K562 (cell line): ENCODE measurements at regions not wholly inside any gene's neighbourhood (a gene's known extent, or its start where the extent isn't known, plus 50 kb on each side); places are given as distances from the start of the nearest gene placed in this dataset.

Experiments used
- ATAC-seq: fragments of 200-7000 bp; cut with Tn5 transposase; 3 replicates; pipeline ENCODE4 v1.9.1; 2020; ENCODE audit warnings: moderate library complexity
- BruUV-seq: library from RNA; stranded (reverse); fragments of 400-500 nt; replicated peaks from 2 replicates; lab custom pipeline; 2021; lab: Mats Ljungman, UMichigan
- CTCF ChIA-PET: fragments of 300-600 bp; formaldehyde crosslinking; extraction: SDS; loops from one replicate; lab custom pipeline; 2021; ENCODE audit warnings: low intra/inter-chr PET ratio; lab: Yijun Ruan, JAX
- POLR2A ChIA-PET: fragments of 300-600, 350-650 bp; sonication (Branson Sonifier 250); formaldehyde crosslinking; extraction: SDS; loops from one replicate; lab custom pipeline; 2021; ENCODE audit warnings: antibody characterized with exemption, inconsistent platforms; lab: Yijun Ruan, JAX
- DNase-seq, 4 experiments: peaks; one replicate each; pipeline versions ENCODE4 v3.0.0 to v3.0.0-alpha.2; 2011 to 2018; ENCODE audit warnings: low spot score in 3 of 4, mixed read lengths in 3 of 4; ENCODE audit errors: extremely low read depth in 1 of 4
- FAIRE-seq: peaks from 2 replicates; lab custom pipeline; 2011; peaks lifted over from hg19 to GRCh38; lab: Jason Lieb, UNC
- H2AFZ ChIP-seq: 2 replicates; pipeline ENCODE4 v1.6.0; 2011; ENCODE audit warnings: low read depth, low read length, control low read depth, inconsistent platforms
- H3K27ac ChIP-seq: fragments of 200-600 bp; 3 replicates; pipeline ENCODE4 v1.8.0; 2011; ENCODE audit warnings: low read depth, mild to moderate bottlenecking, control low read depth, inconsistent platforms, low read length, moderate library complexity, mixed read lengths; ENCODE audit errors: extremely low read depth
- H3K27me3 ChIP-seq, 2 experiments: fragments of 300-600 bp in 1 of 2; 2 replicates in 1 of 2; 3 replicates in 1 of 2; pipeline versions ENCODE4 v1.6.0 to v1.8.0; 2011; ENCODE audit warnings: inconsistent platforms in 2 of 2, low read length in 2 of 2, mild to moderate bottlenecking in 1 of 2, mixed read lengths in 1 of 2, moderate library complexity in 1 of 2; ENCODE audit not compliant: control insufficient read depth in 2 of 2, insufficient read depth in 2 of 2
- H3K36me3 ChIP-seq: fragments of 300-600 bp; 3 replicates; pipeline ENCODE4 v1.8.0; 2011; ENCODE audit warnings: mild to moderate bottlenecking, low read length, inconsistent platforms; ENCODE audit not compliant: control insufficient read depth, insufficient read depth
- H3K4me1 ChIP-seq, 2 experiments: fragments of 200-600 bp in 1 of 2; replicated peaks in 1 of 2; 2 replicates in 1 of 2; 3 replicates in 1 of 2; pipeline versions ENCODE4 v1.5.1 to v1.8.0; 2011; ENCODE audit warnings: inconsistent platforms in 2 of 2, low read length in 2 of 2, mild to moderate bottlenecking in 1 of 2, mixed read lengths in 1 of 2, moderate library complexity in 1 of 2; ENCODE audit not compliant: control insufficient read depth in 2 of 2, insufficient read depth in 2 of 2
- H3K4me2 ChIP-seq: 2 replicates; pipeline ENCODE4 v1.6.1; 2011; ENCODE audit warnings: low read length, control low read depth, inconsistent platforms, mixed read lengths; ENCODE audit not compliant: insufficient read depth
- H3K4me3 ChIP-seq: fragments of 200-600 bp; sonication (generic), shearing (Covaris generic); 2 replicates; pipeline ENCODE4 v1.5.1; 2016; ENCODE audit warnings: control low read depth, inconsistent platforms
- H3K79me2 ChIP-seq: fragments of 200-600 bp; 3 replicates; pipeline ENCODE4 v1.8.0; 2011; ENCODE audit warnings: low read length, inconsistent platforms; ENCODE audit not compliant: control insufficient read depth, insufficient read depth
- H3K9ac ChIP-seq, 2 experiments: 2 replicates each; pipeline versions ENCODE4 v1.6.0 to v1.6.1; 2011; ENCODE audit warnings: low read depth in 2 of 2, low read length in 2 of 2, control low read depth in 1 of 2, inconsistent platforms in 1 of 2, mild to moderate bottlenecking in 1 of 2, mixed read lengths in 1 of 2; ENCODE audit not compliant: insufficient read depth in 1 of 2
- H3K9me1 ChIP-seq: one replicate; pipeline ENCODE4 v1.6.0; 2011; ENCODE audit warnings: inconsistent platforms, mild to moderate bottlenecking, low read length, moderate library complexity; ENCODE audit not compliant: control insufficient read depth, insufficient read depth
- H3K9me3 ChIP-seq: replicated peaks from 2 replicates; pipeline ENCODE4 v1.5.1; 2011; ENCODE audit warnings: low read depth, low read length, inconsistent platforms; ENCODE audit not compliant: control insufficient read depth, insufficient read depth
- H4K20me1 ChIP-seq: replicated peaks from 2 replicates; pipeline ENCODE4 v1.6.1; 2011; ENCODE audit warnings: low read length, inconsistent platforms, mixed read lengths; ENCODE audit not compliant: control insufficient read depth, insufficient read depth
- ARID3A ChIP-seq: IDR thresholded peaks from 2 replicates; pipeline ENCODE4 v1.6.1; 2012; ENCODE audit warnings: low read depth, low read length, improper control_type of control experiment, borderline replicate concordance
- CBX1 ChIP-seq: sonication (generic); IDR thresholded peaks from 2 replicates; pipeline ENCODE4 v1.6.1; 2016; ENCODE audit warnings: antibody characterized with exemption, low read depth, mild to moderate bottlenecking
- CSDE1 ChIP-seq, 2 experiments: fragments of 450-650 bp; IDR thresholded peaks; 2 replicates each; pipeline ENCODE4 v1.6.1; 2016; ENCODE audit warnings: mild to moderate bottlenecking in 1 of 2
- DDX20 ChIP-seq: fragments of 450-650 bp; IDR thresholded peaks from 2 replicates; pipeline ENCODE4 v1.6.1; 2016; ENCODE audit warnings: missing genetic modification characterization, low read depth, mild to moderate bottlenecking, missing compliant biosample characterization, moderate library complexity
- DMBX1 ChIP-seq: fragments of 250-450 bp; sonication (Bioruptor Pico); IDR thresholded peaks from 2 replicates; pipeline ENCODE4 v1.8.0; 2022; ENCODE audit warnings: inconsistent platforms, mild to moderate bottlenecking, moderate library complexity, borderline replicate concordance
- FOXJ2 ChIP-seq: fragments of 200-800 bp; sonication (Bioruptor generic); IDR thresholded peaks from 2 replicates; pipeline ENCODE4 v1.6.1; 2016; ENCODE audit warnings: missing genetic modification characterization, missing compliant biosample characterization
- HDGF ChIP-seq: fragments of 450-650 bp; IDR thresholded peaks from 2 replicates; pipeline ENCODE4 v1.6.1; 2016
- MAZ ChIP-seq, 2 experiments: fragments of 450-650 bp in 1 of 2; sonication (generic) in 1 of 2; formaldehyde crosslinking; IDR thresholded peaks in 1 of 2; conservative IDR thresholded peaks in 1 of 2; 2 replicates each; pipeline versions ENCODE4 v1.4.0 to v1.5.0; 2020; ENCODE audit warnings: mild to moderate bottlenecking in 1 of 2, missing genetic modification reagents in 1 of 2
- MCM7 ChIP-seq, 2 experiments: fragments of 450-650 bp; IDR thresholded peaks; 2 replicates each; pipeline ENCODE4 v1.6.1; 2016 to 2018
- NFE2 ChIP-seq: IDR thresholded peaks from 2 replicates; pipeline ENCODE4 v1.6.1; 2014; ENCODE audit warnings: antibody characterized with exemption, low read depth
- TFE3 ChIP-seq: fragments of 450-650 bp; formaldehyde crosslinking; IDR thresholded peaks from 2 replicates; pipeline ENCODE4 v1.4.0; 2020; ENCODE audit warnings: mild to moderate bottlenecking, mixed read lengths
- THRB ChIP-seq: fragments of 450-650 bp; formaldehyde crosslinking; conservative IDR thresholded peaks from 2 replicates; pipeline ENCODE4 v1.4.0; 2022; ENCODE audit warnings: mild to moderate bottlenecking, missing genetic modification characterization
- TRIM28 ChIP-seq: fragments of 450-650 bp; IDR thresholded peaks from 2 replicates; pipeline ENCODE4 v1.6.1; 2017
- YBX1 ChIP-seq: fragments of 450-650 bp; IDR thresholded peaks from 2 replicates; pipeline ENCODE4 v1.7.1; 2016; ENCODE audit warnings: mild to moderate bottlenecking
- ZNF124 ChIP-seq: sonication (generic); formaldehyde crosslinking; IDR thresholded peaks from 2 replicates; pipeline ENCODE4 v1.8.1; 2022; ENCODE audit warnings: missing genetic modification reagents
- ZNF24 ChIP-seq: fragments of 450-650 bp; IDR thresholded peaks from 2 replicates; pipeline ENCODE4 v1.6.1; 2016
- WGBS: fragments of 100-300 bp; shearing (Covaris generic); methylation state at CpG from one replicate; pipeline ENCODE4 v1.1.6; 2016; ENCODE audit warnings: low coverage, mixed read lengths; ENCODE audit not compliant: insufficient coverage; ENCODE audit errors: missing lambda C conversion rate; 5-methylcytosine and 5-hydroxymethylcytosine counted together
- in situ Hi-C: fragments of 300-500 bp; cut with MboI; formaldehyde crosslinking; loops from 4 replicates; pipeline ENCODE4 v1.15.0; 2018; ENCODE audit warnings: inconsistent platforms, mixed read lengths
- intact Hi-C: fragments of 100-400 bp; cut with micrococcal nuclease; formaldehyde crosslinking; loops from 2 replicates; pipeline ENCODE4 v1.14.2; 2022

GRCh38 chr13:85166891-85167290 lies 632.3 kb downstream of the SLITRK6 start:
- FAIRE-seq, result no peak
- ChIA-PET POLR2A (interaction anchor here (0.7 kb wide), 1 partner anchor 10 kb away, joined by 3 read pairs; no protein-coding TSS in a partner anchor), CTCF (no interaction called here)
- H2AFZ ChIP-seq, result no peak overlapping the region
- no peak overlapping the region for H3K27ac ChIP-seq
- H3K9ac ChIP-seq, result no peak overlapping the region
- no peak for ATAC-seq
- H3K27me3 ChIP-seq, result no peaks in the 10 kb centered on the region
- H3K4me2 ChIP-seq, result no peak overlapping the region
- TF ChIP-seq FOXJ2 (tag) (no peak), THRB (CRISPR knock-in tag) (no peak), TFE3 (CRISPR knock-in tag) (no peak), DDX20 (tag) (no peak), DMBX1 (CRISPR knock-in tag) (no peak), CSDE1 (IDR thresholded peaks at IDR 0.05) (no peak), MCM7 (IDR thresholded peaks at IDR 0.05) (no peak), ZNF124 (CRISPR knock-in tag) (no peak), MAZ (CRISPR knock-in tag; conservative IDR thresholded peaks at IDR 0.05 in 1 of 2, IDR thresholded peaks at IDR 0.05 in 1 of 2) (no peak), CBX1 (no peak), ARID3A (no peak), ZNF24 (no peak), HDGF (no peak), YBX1 (no peak), TRIM28 (no peak), NFE2 (no peak)
- H3K79me2 ChIP-seq, result no peaks in the 10 kb centered on the region
- no peaks in the 10 kb centered on the region for H3K9me3 ChIP-seq
- no peaks in the 10 kb centered on the region for H4K20me1 ChIP-seq
- in situ Hi-C loops, result no loop called here
- H3K4me3 ChIP-seq, result no peak overlapping the region
- DNase-seq, result no peak
- 0% methylated on average over 1 of the region's 1 CpG for WGBS
- BruUV-seq, result no TSS peak
- no peaks in the 10 kb centered on the region for H3K9me1 ChIP-seq
- H3K36me3 ChIP-seq, result no peaks in the 10 kb centered on the region
- intact Hi-C loops, result no loop called here
- no peaks in the 10 kb centered on the region for H3K4me1 ChIP-seq
